BE2C (cell line): ENCODE measurements at regions not wholly inside any gene's neighbourhood (a gene's known extent, or its start where the extent isn't known, plus 50 kb on each side); places are given as distances from the start of the nearest gene placed in this dataset.
"Not testable (repeated sequence)": the region's sequence is repeated elsewhere in the genome, so short reads cannot be mapped to it uniquely, and the experiment has no call there.

Source experiments
- DNase-seq: peaks from one replicate; pipeline ENCODE4 v3.0.0-alpha.2; 2020
- H3K27me3 ChIP-seq: fragments of 250-450 bp; sonication (Bioruptor Pico); 2 replicates; pipeline ENCODE4 v1.5.1; 2020; ENCODE audit warnings: mild to moderate bottlenecking
- H3K36me3 ChIP-seq: fragments of 250-450 bp; sonication (Bioruptor Pico); 2 replicates; pipeline ENCODE4 v1.5.1; 2020; ENCODE audit warnings: mild to moderate bottlenecking
- H3K4me1 ChIP-seq: fragments of 250-450 bp; sonication (Bioruptor Pico); 2 replicates; pipeline ENCODE4 v1.5.1; 2020
- H3K4me3 ChIP-seq: 2 replicates; pipeline ENCODE4 v1.5.1; 2011; ENCODE audit warnings: low read depth, low read length
- H3K9me3 ChIP-seq: fragments of 250-450 bp; sonication (Bioruptor Pico); 2 replicates; pipeline ENCODE4 v1.5.1; 2020
- TF ChIP-seq, protein P1 (sequence below): IDR thresholded peaks from 2 replicates; pipeline ENCODE4 v1.5.1; 2012; ENCODE audit warnings: mild to moderate bottlenecking, low read depth, low read length

DNA sequence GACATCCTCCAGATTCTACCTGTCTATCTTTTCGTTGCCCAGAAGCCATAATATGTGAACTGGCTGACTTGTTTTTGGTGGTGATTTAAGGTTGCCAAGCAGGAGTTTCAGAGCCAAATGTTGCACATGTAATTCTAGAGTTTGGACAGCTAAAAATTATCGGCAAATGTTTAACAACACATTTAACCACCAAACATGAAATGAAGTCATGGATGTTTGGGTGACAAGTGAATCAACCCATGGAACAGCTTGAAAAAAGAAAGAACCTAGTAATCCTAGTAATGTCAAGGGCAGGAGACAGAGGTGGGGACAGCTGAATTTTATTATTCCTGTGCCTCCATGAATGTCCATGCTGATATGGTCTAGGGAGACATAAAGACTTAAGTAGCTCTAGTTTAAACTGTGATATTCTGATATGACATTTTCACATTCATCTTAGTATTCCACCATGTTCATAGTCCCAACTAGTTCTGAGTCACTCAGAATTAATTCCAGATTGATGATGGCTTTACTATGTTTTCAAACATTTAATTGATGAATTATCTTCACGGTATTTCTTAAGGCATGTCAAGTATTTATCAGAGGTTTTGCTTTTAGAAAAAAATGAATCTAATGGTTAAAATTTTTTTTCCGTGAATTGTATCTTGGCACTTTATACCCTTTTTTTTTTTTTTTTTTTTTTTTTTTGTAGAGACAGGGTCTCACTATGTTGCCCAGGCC, 101.7 kb downstream of the SOCS6 start:
- TF ChIP-seq, protein P1, sequence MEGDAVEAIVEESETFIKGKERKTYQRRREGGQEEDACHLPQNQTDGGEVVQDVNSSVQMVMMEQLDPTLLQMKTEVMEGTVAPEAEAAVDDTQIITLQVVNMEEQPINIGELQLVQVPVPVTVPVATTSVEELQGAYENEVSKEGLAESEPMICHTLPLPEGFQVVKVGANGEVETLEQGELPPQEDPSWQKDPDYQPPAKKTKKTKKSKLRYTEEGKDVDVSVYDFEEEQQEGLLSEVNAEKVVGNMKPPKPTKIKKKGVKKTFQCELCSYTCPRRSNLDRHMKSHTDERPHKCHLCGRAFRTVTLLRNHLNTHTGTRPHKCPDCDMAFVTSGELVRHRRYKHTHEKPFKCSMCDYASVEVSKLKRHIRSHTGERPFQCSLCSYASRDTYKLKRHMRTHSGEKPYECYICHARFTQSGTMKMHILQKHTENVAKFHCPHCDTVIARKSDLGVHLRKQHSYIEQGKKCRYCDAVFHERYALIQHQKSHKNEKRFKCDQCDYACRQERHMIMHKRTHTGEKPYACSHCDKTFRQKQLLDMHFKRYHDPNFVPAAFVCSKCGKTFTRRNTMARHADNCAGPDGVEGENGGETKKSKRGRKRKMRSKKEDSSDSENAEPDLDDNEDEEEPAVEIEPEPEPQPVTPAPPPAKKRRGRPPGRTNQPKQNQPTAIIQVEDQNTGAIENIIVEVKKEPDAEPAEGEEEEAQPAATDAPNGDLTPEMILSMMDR: no peak
- H3K4me1 ChIP-seq: no peaks in the 10 kb centered on the region

GRCh38 chr18:70389036-70389435, 100.2 kb downstream of the SOCS6 start:
- H3K9me3 ChIP-seq, H3K4me1 ChIP-seq, H3K36me3 ChIP-seq, DNase-seq, H3K4me3 ChIP-seq, H3K27me3 ChIP-seq: not testable (repeated sequence)

More for the DNA sequence above, 101.7 kb downstream of the SOCS6 start:
- no peaks in the 10 kb centered on the region for H3K27me3 ChIP-seq
- H3K4me3 ChIP-seq: no peak overlapping the region
- no peak for DNase-seq
- no peaks in the 10 kb centered on the region for H3K36me3 ChIP-seq
- no peaks in the 10 kb centered on the region for H3K9me3 ChIP-seq

- no peaks in the 10 kb centered on the region for H3K36me3 ChIP-seq
- H3K9me3 ChIP-seq: no peaks in the 10 kb centered on the region
- TF ChIP-seq, protein P1: no peak
- H3K27me3 ChIP-seq: no peaks in the 10 kb centered on the region
- H3K4me3 ChIP-seq: no peak overlapping the region
- no peak for DNase-seq
- peaks cover 3% of the 10 kb centered on the region; the same call in 1 of the 2 replicates for H3K4me1 ChIP-seq
These were observed 98.2 kb downstream of the SOCS6 start for GRCh38 chr18:70387027-70387426.

DNA sequence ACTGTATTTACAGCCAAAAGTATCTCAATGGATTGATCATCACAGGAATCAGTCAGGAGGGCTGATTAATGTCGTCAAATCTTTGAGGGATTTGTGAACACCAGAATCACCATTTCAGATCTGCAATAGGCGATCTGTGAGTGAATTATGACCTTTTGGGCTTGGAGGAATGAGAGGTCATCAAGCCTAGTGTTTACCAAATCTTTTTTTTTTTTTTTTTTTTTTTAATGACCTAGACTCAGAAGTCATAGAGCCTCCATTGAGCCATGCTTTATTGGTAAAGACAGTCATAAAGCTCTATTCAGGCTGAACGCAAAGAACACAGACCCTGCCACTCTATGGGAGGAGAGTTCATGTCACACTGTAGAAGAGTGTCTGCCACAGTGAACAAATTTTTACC, 97.7 kb downstream of the SOCS6 start:
- Histone ChIP-seq H3K9me3 (no peaks in the 10 kb centered on the region), H3K4me3 (no peak overlapping the region), H3K4me1 (peaks cover 3% of the 10 kb centered on the region; the same call in 1 of the 2 replicates), H3K27me3 (no peaks in the 10 kb centered on the region), H3K36me3 (no peaks in the 10 kb centered on the region)
- TF ChIP-seq, protein P1: no peak
- no peak for DNase-seq

DNA sequence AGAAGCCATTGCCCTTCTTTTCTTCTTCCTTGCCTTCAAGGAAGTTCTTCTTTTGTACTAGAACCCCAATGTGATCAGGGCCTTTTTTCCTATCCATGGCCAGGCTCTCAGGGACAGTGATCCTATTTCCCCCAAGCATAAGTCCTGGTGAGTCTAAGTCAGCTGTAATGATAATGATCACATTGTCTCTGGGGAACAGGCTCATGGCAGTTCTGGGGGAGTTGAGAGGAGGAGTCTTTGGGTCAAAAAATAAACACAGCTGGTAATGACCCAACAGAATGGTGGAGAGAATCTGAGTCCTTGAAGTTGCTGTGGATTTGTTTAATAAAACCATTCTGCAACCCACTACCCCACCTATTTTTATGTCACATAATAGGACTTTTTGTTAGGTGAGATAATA, 96.6 kb downstream of the SOCS6 start:
- DNase-seq: peak; percentile 12
- no peaks in the 10 kb centered on the region for H3K36me3 ChIP-seq
- TF ChIP-seq, protein P1: no peak
- no peaks in the 10 kb centered on the region for H3K9me3 ChIP-seq
- no peak overlapping the region for H3K4me3 ChIP-seq
- H3K27me3 ChIP-seq: no peaks in the 10 kb centered on the region
- peaks cover 3% of the 10 kb centered on the region; the same call in 1 of the 2 replicates for H3K4me1 ChIP-seq

GRCh38 chr18:70384181-70384790, 95.4 kb downstream of the SOCS6 start:
- peaks cover 3% of the 10 kb centered on the region; the same call in 1 of the 2 replicates for H3K4me1 ChIP-seq
- TF ChIP-seq, protein P1: no peak
- H3K4me3 ChIP-seq: no peak overlapping the region
- H3K9me3 ChIP-seq: no peaks in the 10 kb centered on the region
- no peak for DNase-seq
- no peaks in the 10 kb centered on the region for H3K27me3 ChIP-seq
- H3K36me3 ChIP-seq: no peaks in the 10 kb centered on the region
